H1 (cell line): ENCODE measurements at regions not wholly inside any gene's neighbourhood (a gene's known extent, or its start where the extent isn't known, plus 50 kb on each side); places are given as distances from the start of the nearest gene placed in this dataset.
A peak's percentile ranks its signal among the peaks of the same experiment; 100 is the strongest.

Experiments
- CTCF ChIA-PET: fragments of 300-600 bp; sonication (Branson Sonifier 250); formaldehyde crosslinking; loops from one replicate; lab custom pipeline; 2021; ENCODE audit not compliant: partially characterized antibody; lab: Charles Lee
- POLR2A ChIA-PET: fragments of 300-600 bp; sonication (Branson Sonifier 250); formaldehyde crosslinking; loops from one replicate; lab custom pipeline; 2021; ENCODE audit warnings: inconsistent platforms; ENCODE audit not compliant: partially characterized antibody; lab: Charles Lee
- DNase-seq, 2 experiments: peaks; one replicate each; pipeline versions ENCODE4 v3.0.0 to v3.0.0-alpha.2; 2010 to 2022; ENCODE audit warnings: low spot score in 2 of 2, low read depth in 1 of 2, mixed read lengths in 1 of 2
- FAIRE-seq: peaks from 2 replicates; lab custom pipeline; 2011; peaks lifted over from hg19 to GRCh38; lab: Jason Lieb, UNC
- H2AFZ ChIP-seq: 2 replicates; pipeline ENCODE4 v1.8.1; 2012; ENCODE audit warnings: low read length, inconsistent platforms
- H2AK5ac ChIP-seq: 2 replicates; pipeline ENCODE4 v1.6.1; 2013; ENCODE audit warnings: low read depth, low read length
- H2BK120ac ChIP-seq: replicated peaks from 2 replicates; pipeline ENCODE3; 2013; ENCODE audit warnings: low read depth, low read length, inconsistent platforms
- H2BK12ac ChIP-seq: 2 replicates; pipeline ENCODE4 v1.6.1; 2013; ENCODE audit warnings: low read depth, low read length
- H2BK15ac ChIP-seq: 2 replicates; pipeline ENCODE4 v1.6.1; 2013; ENCODE audit warnings: low read length
- H2BK20ac ChIP-seq: 2 replicates; pipeline ENCODE4 v1.6.1; 2013; ENCODE audit warnings: low read length
- H2BK5ac ChIP-seq: 2 replicates; pipeline ENCODE4 v1.6.1; 2013; ENCODE audit warnings: low read depth, low read length
- H3K14ac ChIP-seq: 2 replicates; pipeline ENCODE4 v1.6.1; 2013; ENCODE audit warnings: inconsistent platforms; ENCODE audit not compliant: insufficient read length
- H3K18ac ChIP-seq: 2 replicates; pipeline ENCODE4 v1.6.1; 2013; ENCODE audit warnings: low read length; ENCODE audit errors: extremely low read depth
- H3K23ac ChIP-seq: 2 replicates; pipeline ENCODE4 v1.6.1; 2013; ENCODE audit warnings: inconsistent platforms; ENCODE audit not compliant: insufficient read length
- H3K23me2 ChIP-seq: 2 replicates; pipeline ENCODE4 v1.6.1; 2013; ENCODE audit warnings: low read depth, low read length
- H3K27ac ChIP-seq: 2 replicates; pipeline ENCODE4 v1.6.1; 2011; ENCODE audit warnings: low read depth, low read length, inconsistent platforms
- H3K27me3 ChIP-seq, 4 experiments: replicated peaks in 1 of 4; 1 replicate in 1 of 4; 2 replicates in 3 of 4; pipeline versions ENCODE4 v1.6.1 to v1.8.1; 2011 to 2013; ENCODE audit warnings: low read length in 3 of 4, mild to moderate bottlenecking in 3 of 4, inconsistent platforms in 2 of 4, mixed read lengths in 2 of 4, moderate library complexity in 1 of 4; ENCODE audit not compliant: control insufficient read depth in 3 of 4, insufficient read depth in 3 of 4; ENCODE audit errors: extremely low read depth in 1 of 4
- H3K36me3 ChIP-seq, 4 experiments: 2 replicates each; pipeline versions ENCODE4 v1.6.1 to v1.8.1; 2011 to 2013; ENCODE audit warnings: mild to moderate bottlenecking in 4 of 4, low read length in 3 of 4, moderate library complexity in 2 of 4, control low read depth in 1 of 4, inconsistent platforms in 1 of 4; ENCODE audit not compliant: insufficient read depth in 4 of 4, control insufficient read depth in 2 of 4
- H3K4ac ChIP-seq: replicated peaks from 2 replicates; pipeline ENCODE3; 2013; ENCODE audit warnings: low read length, low read depth, mixed read lengths, inconsistent platforms; ENCODE audit not compliant: insufficient read length
- H3K4me1 ChIP-seq, 4 experiments: replicated peaks in 1 of 4; 1 replicate in 1 of 4; 2 replicates in 3 of 4; pipeline versions ENCODE4 v1.6.1 to v1.8.1; 2011 to 2013; ENCODE audit warnings: low read length in 3 of 4, inconsistent platforms in 2 of 4, mixed read lengths in 1 of 4; ENCODE audit not compliant: insufficient read depth in 4 of 4, control insufficient read depth in 3 of 4
- H3K4me2 ChIP-seq, 2 experiments: 2 replicates each; pipeline versions ENCODE4 v1.6.1 to v1.8.1; 2011 to 2013; ENCODE audit warnings: low read depth in 2 of 2, low read length in 2 of 2, control low read depth in 1 of 2, inconsistent platforms in 1 of 2, mild to moderate bottlenecking in 1 of 2; ENCODE audit not compliant: insufficient read depth in 1 of 2
- H3K4me3 ChIP-seq, 4 experiments: fragments of 200-600, 300-600 bp in 1 of 4; sonication (generic), shearing (Covaris generic), sonication (Bioruptor Twin) in 1 of 4; 2 replicates each; pipeline versions ENCODE4 v1.5.1 to v1.8.1; 2011 to 2016; ENCODE audit warnings: low read length in 4 of 4, low read depth in 3 of 4, control low read depth in 2 of 4, inconsistent platforms in 2 of 4, mild to moderate bottlenecking in 2 of 4, mixed read lengths in 1 of 4, moderate library complexity in 1 of 4; ENCODE audit not compliant: insufficient read depth in 2 of 4; ENCODE audit errors: extremely low read depth in 1 of 4
- H3K56ac ChIP-seq: replicated peaks from 2 replicates; pipeline ENCODE3; 2013; ENCODE audit warnings: low read depth, mild to moderate bottlenecking, mixed read lengths, low read length, inconsistent platforms; ENCODE audit not compliant: insufficient read length
- H3K79me1 ChIP-seq: 2 replicates; pipeline ENCODE4 v1.6.1; 2013; ENCODE audit warnings: low read depth, low read length, control low read depth
- H3K79me2 ChIP-seq, 2 experiments: 2 replicates each; pipeline versions ENCODE4 v1.6.1 to v1.8.1; 2012 to 2013; ENCODE audit warnings: low read length in 2 of 2, mild to moderate bottlenecking in 2 of 2, inconsistent platforms in 1 of 2; ENCODE audit not compliant: insufficient read depth in 2 of 2, control insufficient read depth in 1 of 2
- H3K9ac ChIP-seq, 4 experiments: replicated peaks in 1 of 4; 1 replicate in 1 of 4; 2 replicates in 3 of 4; pipeline versions ENCODE4 v1.6.1 to v1.8.1; 2011 to 2013; ENCODE audit warnings: low read depth in 3 of 4, low read length in 3 of 4, control low read depth in 2 of 4, mild to moderate bottlenecking in 2 of 4, moderate library complexity in 2 of 4, inconsistent platforms in 1 of 4; ENCODE audit errors: extremely low read depth in 1 of 4
- H3K9me3 ChIP-seq, 2 experiments: 2 replicates each; pipeline versions ENCODE4 v1.6.1 to v1.8.1; 2012 to 2013; ENCODE audit warnings: mild to moderate bottlenecking in 2 of 2, moderate library complexity in 2 of 2, control low read depth in 1 of 2, inconsistent platforms in 1 of 2, low read depth in 1 of 2, low read length in 1 of 2, mixed read lengths in 1 of 2; ENCODE audit not compliant: insufficient read depth in 2 of 2
- H4K20me1 ChIP-seq, 2 experiments: replicated peaks in 1 of 2; 2 replicates each; pipeline versions ENCODE3 to v1.8.1; 2011 to 2013; ENCODE audit warnings: inconsistent platforms in 2 of 2, low read length in 2 of 2, mild to moderate bottlenecking in 1 of 2; ENCODE audit not compliant: insufficient read depth in 2 of 2, control insufficient read depth in 1 of 2
- H4K5ac ChIP-seq: 2 replicates; pipeline ENCODE4 v1.6.1; 2013; ENCODE audit warnings: low read length, low read depth, mixed read lengths, inconsistent platforms; ENCODE audit not compliant: insufficient read length
- H4K8ac ChIP-seq: 2 replicates; pipeline ENCODE4 v1.8.0; 2013; ENCODE audit warnings: mild to moderate bottlenecking, moderate library complexity, low read length, inconsistent platforms; ENCODE audit not compliant: insufficient read depth; ENCODE audit errors: extremely low read depth
- H4K91ac ChIP-seq: replicated peaks from 2 replicates; pipeline ENCODE3; 2013; ENCODE audit warnings: low read length, mixed read lengths, inconsistent platforms; ENCODE audit not compliant: insufficient read length
- EP300 ChIP-seq, 2 experiments: IDR thresholded peaks; 1 replicate in 1 of 2; 2 replicates in 1 of 2; pipeline ENCODE4 v1.6.1; 2011 to 2012; ENCODE audit warnings: low read depth in 2 of 2, low read length in 2 of 2, mild to moderate bottlenecking in 2 of 2, borderline replicate concordance in 1 of 2, inconsistent platforms in 1 of 2, moderate library complexity in 1 of 2
- WGBS, 2 experiments: shearing (Covaris generic) in 1 of 2; methylation state at CpG; one replicate each; pipeline versions ENCODE4 v1.1.6 to v1.1.7; 2013 to 2015; ENCODE audit warnings: low lambda C conversion rate in 2 of 2, mixed read lengths in 2 of 2, inconsistent platforms in 1 of 2, low coverage in 1 of 2, missing lambda C conversion rate in 1 of 2; ENCODE audit not compliant: insufficient replicate concordance in 2 of 2, insufficient coverage in 1 of 2, insufficient read length in 1 of 2; ENCODE audit errors: extremely low coverage in 1 of 2, missing lambda C conversion rate in 1 of 2; 5-methylcytosine and 5-hydroxymethylcytosine counted together

- Histone ChIP-seq H3K9ac (no peak overlapping the region), H4K5ac (no peak overlapping the region), H3K23ac (no peak overlapping the region), H3K23me2 (no peaks in the 10 kb centered on the region), H3K56ac (no peak overlapping the region), H2BK120ac (no peak overlapping the region), H3K79me2 (no peaks in the 10 kb centered on the region), H2AK5ac (no peak overlapping the region), H3K9me3 (no peaks in the 10 kb centered on the region), H3K4me3 (no peak overlapping the region), H2BK12ac (no peak overlapping the region), H3K4me1 (no peaks in the 10 kb centered on the region; a peak in 1 of 7 replicates), H2BK5ac (no peak overlapping the region), H3K36me3 (no peaks in the 10 kb centered on the region), H4K8ac (no peak overlapping the region), H2AFZ (0 out of 2 replicates have a peak overlapping the region, but pooled peaks have one; percentile 19), H4K91ac (no peak overlapping the region), H3K14ac (no peak overlapping the region), H2BK20ac (no peak overlapping the region), H3K4ac (no peak overlapping the region), H3K27ac (no peak overlapping the region), H3K18ac (no peak overlapping the region), H2BK15ac (no peak overlapping the region), H4K20me1 (no peaks in the 10 kb centered on the region), H3K27me3 (no peaks in the 10 kb centered on the region), H3K79me1 (no peaks in the 10 kb centered on the region), H3K4me2 (no peak overlapping the region)
- CTCF ChIA-PET: interaction anchor here (0.7 kb wide), 1 partner anchor 1361 kb away, joined by 4 read pairs; no protein-coding TSS in a partner anchor
- DNase-seq (no peak), FAIRE-seq (no peak)
- POLR2A ChIA-PET: no interaction called here
- WGBS, 2 experiments: 98% methylated on average over 3 of the region's 3 CpGs; no CpG with 5 or more reads in 1 of the 2 experiments
- no peak for TF ChIP-seq EP300 (IDR thresholded peaks at IDR 0.05; ENCODE audit: borderline replicate concordance in 1 of 2, low read depth in 2 of 2, low read length in 2 of 2)
Measured at GRCh38 chr6:121694801-121695251, 259.4 kb downstream of the GJA1 start.
